SU-DHL-6 (cell line): ENCODE measurements at regions not wholly inside any gene's neighbourhood (a gene's known extent, or its start where the extent isn't known, plus 50 kb on each side); places are given as distances from the start of the nearest gene placed in this dataset.

Experiments
- H2AFZ ChIP-seq: fragments of 200-600 bp; sonication (generic); 2 replicates; pipeline ENCODE4 v1.6.1; 2014; ENCODE audit warnings: low read depth, mild to moderate bottlenecking, moderate library complexity, mixed read lengths, antibody characterized with exemption, low read length; ENCODE audit not compliant: severe bottlenecking
- H3F3A ChIP-seq: fragments of 200-600 bp; shearing (Covaris generic); 2 replicates; pipeline ENCODE4 v1.6.0; 2016; ENCODE audit warnings: antibody characterized with exemption, mild to moderate bottlenecking; ENCODE audit not compliant: insufficient read depth
- H3K27ac ChIP-seq: fragments of 200-600 bp; sonication (generic); 2 replicates; pipeline ENCODE4 v1.5.1; 2016; ENCODE audit warnings: low read depth, mild to moderate bottlenecking, low read length, moderate library complexity, mixed read lengths
- H3K27me3 ChIP-seq: fragments of 200-600 bp; sonication (generic), shearing (Covaris generic); 2 replicates; pipeline ENCODE4 v1.6.0; 2014; ENCODE audit warnings: mild to moderate bottlenecking, low read length
- H3K36me3 ChIP-seq: fragments of 200-600 bp; sonication (generic); 2 replicates; pipeline ENCODE4 v1.6.1; 2014; ENCODE audit warnings: mild to moderate bottlenecking, low read length, mixed read lengths
- H3K4me2 ChIP-seq: fragments of 300-600, 200-600 bp; shearing (Covaris generic), sonication (generic); 2 replicates; pipeline ENCODE4 v1.6.0; 2014; ENCODE audit warnings: low read length, low read depth, mild to moderate bottlenecking; ENCODE audit not compliant: poor library complexity, severe bottlenecking
- H3K4me3 ChIP-seq: fragments of 200-600 bp; sonication (generic); 2 replicates; pipeline ENCODE4 v1.5.1; 2014; ENCODE audit warnings: antibody characterized with exemption, low read length, mild to moderate bottlenecking, mixed read lengths; ENCODE audit not compliant: insufficient read depth, poor library complexity, severe bottlenecking
- H3K79me2 ChIP-seq: fragments of 200-600 bp; sonication (generic); 2 replicates; pipeline ENCODE4 v1.6.1; 2014; ENCODE audit warnings: mild to moderate bottlenecking, low read length, moderate library complexity; ENCODE audit not compliant: insufficient read depth
- H3K9ac ChIP-seq: fragments of 200-600 bp; sonication (generic); 2 replicates; pipeline ENCODE4 v1.7.0; 2014; ENCODE audit warnings: mild to moderate bottlenecking, low read length
- H3K9me2 ChIP-seq: fragments of 200-600 bp; sonication (generic); replicated peaks from 2 replicates; pipeline ENCODE4 v1.6.1; 2014; ENCODE audit warnings: low read length; ENCODE audit not compliant: insufficient read depth
- H3K9me3 ChIP-seq: fragments of 200-600 bp; sonication (generic); 2 replicates; pipeline ENCODE4 v1.6.1; 2014; ENCODE audit warnings: low read length, mixed read lengths; ENCODE audit not compliant: insufficient read depth
- H4K20me1 ChIP-seq: fragments of 200-600 bp; sonication (generic); 2 replicates; pipeline ENCODE4 v1.6.1; 2014; ENCODE audit warnings: low read depth, mild to moderate bottlenecking, antibody characterized with exemption, low read length, moderate library complexity, mixed read lengths
- EZH2phosphoT487 ChIP-seq: fragments of 200-600 bp; sonication (generic), shearing (Covaris generic); conservative IDR thresholded peaks from 2 replicates; pipeline ENCODE4 v1.6.1; 2018; ENCODE audit warnings: mild to moderate bottlenecking, antibody characterized with exemption, low read length, moderate library complexity, mixed read lengths
- TF ChIP-seq, protein P1 (sequence below): fragments of 200-600 bp; sonication (generic); IDR thresholded peaks from one replicate; pipeline ENCODE4 v1.5.1; 2017; ENCODE audit warnings: antibody characterized with exemption, mild to moderate bottlenecking, low read length, moderate library complexity; ENCODE audit not compliant: insufficient read depth, poor library complexity, severe bottlenecking

DNA sequence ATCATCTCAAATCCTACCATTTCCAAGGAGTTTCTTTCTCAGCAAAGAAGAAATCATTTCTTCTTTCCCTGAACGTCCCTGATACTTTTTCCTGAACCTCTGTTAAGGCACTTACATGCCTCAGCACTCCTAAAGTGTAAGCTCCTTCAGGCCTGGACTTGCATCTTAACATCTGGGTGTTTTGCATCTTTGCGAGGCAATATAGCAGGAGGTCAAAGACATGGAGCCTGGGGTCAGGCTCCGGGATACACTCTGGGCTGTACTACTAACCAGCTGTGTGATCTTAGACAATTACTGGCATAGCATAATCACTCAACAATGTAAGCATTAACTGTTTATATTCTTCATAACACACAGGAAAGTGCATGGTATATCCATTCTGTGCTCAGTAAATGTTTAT is 275.5 kb upstream of the BOD1L1 start:
- H3K27me3 ChIP-seq, result no peaks in the 10 kb centered on the region
- no peak overlapping the region for H2AFZ ChIP-seq
- TF ChIP-seq, protein P1, sequence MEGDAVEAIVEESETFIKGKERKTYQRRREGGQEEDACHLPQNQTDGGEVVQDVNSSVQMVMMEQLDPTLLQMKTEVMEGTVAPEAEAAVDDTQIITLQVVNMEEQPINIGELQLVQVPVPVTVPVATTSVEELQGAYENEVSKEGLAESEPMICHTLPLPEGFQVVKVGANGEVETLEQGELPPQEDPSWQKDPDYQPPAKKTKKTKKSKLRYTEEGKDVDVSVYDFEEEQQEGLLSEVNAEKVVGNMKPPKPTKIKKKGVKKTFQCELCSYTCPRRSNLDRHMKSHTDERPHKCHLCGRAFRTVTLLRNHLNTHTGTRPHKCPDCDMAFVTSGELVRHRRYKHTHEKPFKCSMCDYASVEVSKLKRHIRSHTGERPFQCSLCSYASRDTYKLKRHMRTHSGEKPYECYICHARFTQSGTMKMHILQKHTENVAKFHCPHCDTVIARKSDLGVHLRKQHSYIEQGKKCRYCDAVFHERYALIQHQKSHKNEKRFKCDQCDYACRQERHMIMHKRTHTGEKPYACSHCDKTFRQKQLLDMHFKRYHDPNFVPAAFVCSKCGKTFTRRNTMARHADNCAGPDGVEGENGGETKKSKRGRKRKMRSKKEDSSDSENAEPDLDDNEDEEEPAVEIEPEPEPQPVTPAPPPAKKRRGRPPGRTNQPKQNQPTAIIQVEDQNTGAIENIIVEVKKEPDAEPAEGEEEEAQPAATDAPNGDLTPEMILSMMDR, result no peak
- TF ChIP-seq EZH2phosphoT487, result no peak
- no peaks in the 10 kb centered on the region for H3K9me3 ChIP-seq
- no peaks in the 10 kb centered on the region for H3K36me3 ChIP-seq
- H3K4me3 ChIP-seq, result no peak overlapping the region
- H3F3A ChIP-seq, result no peaks in the 10 kb centered on the region
- H3K9ac ChIP-seq, result no peak overlapping the region
- no peaks in the 10 kb centered on the region for H4K20me1 ChIP-seq
- no peaks in the 10 kb centered on the region for H3K79me2 ChIP-seq
- no peak overlapping the region for H3K4me2 ChIP-seq
- H3K27ac ChIP-seq, result no peak overlapping the region
- H3K9me2 ChIP-seq, result no peaks in the 10 kb centered on the region

DNA sequence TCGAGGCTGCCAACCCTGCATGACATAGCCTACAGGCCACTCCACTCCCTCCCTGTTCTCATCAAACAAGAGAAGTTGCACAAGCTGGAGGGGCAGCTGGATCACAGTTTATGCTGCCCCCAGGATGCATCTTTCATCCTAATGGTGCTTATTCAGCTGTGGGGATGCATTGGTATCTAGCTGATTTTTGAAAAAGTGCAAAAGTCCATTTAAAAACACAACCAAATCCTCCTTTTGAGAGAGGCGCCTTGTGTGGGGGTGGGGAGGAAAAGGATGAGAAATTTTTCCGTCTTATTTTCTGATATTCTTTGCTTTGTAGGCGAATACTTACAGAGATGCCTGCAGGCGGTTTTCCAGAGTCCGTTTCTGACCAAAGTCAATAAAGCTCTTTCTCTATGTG is 276.4 kb upstream of the BOD1L1 start:
- no peaks in the 10 kb centered on the region for H3K36me3 ChIP-seq
- no peak overlapping the region for H3K4me3 ChIP-seq
- no peaks in the 10 kb centered on the region for H4K20me1 ChIP-seq
- no peak for TF ChIP-seq EZH2phosphoT487
- TF ChIP-seq, protein P1, result no peak
- no peaks in the 10 kb centered on the region for H3F3A ChIP-seq
- H2AFZ ChIP-seq, result no peak overlapping the region
- no peaks in the 10 kb centered on the region; the same call in 1 of the 2 replicates for H3K9me2 ChIP-seq
- no peak overlapping the region for H3K9ac ChIP-seq
- H3K4me2 ChIP-seq, result no peak overlapping the region
- H3K79me2 ChIP-seq, result no peaks in the 10 kb centered on the region
- no peaks in the 10 kb centered on the region for H3K27me3 ChIP-seq
- no peaks in the 10 kb centered on the region for H3K9me3 ChIP-seq
- no peak overlapping the region for H3K27ac ChIP-seq

DNA sequence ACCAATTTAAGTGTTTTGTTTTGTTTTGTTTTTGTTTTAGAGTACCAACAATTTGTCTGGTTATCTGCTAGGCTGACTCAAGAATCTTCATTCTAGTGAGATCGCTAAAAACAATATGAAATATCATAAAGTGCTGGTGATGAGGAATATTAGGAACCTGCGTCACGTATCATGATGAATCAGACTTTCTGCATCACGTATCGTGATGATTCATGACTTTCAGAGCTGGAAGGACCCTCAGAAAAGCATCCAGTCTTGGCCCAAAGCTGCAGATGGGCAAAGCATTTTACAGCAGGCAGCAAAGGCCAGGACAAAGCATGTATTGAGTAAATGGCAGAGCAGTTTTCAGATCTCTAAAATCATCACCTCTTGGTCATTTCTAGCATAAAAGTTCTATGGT is 278.0 kb upstream of the BOD1L1 start:
- H3K27ac ChIP-seq, result no peak overlapping the region
- no peaks in the 10 kb centered on the region; the same call in 1 of the 2 replicates for H3K9me2 ChIP-seq
- no peak overlapping the region for H2AFZ ChIP-seq
- H3F3A ChIP-seq, result no peaks in the 10 kb centered on the region
- no peak overlapping the region for H3K9ac ChIP-seq
- no peak overlapping the region for H3K4me3 ChIP-seq
- no peaks in the 10 kb centered on the region for H4K20me1 ChIP-seq
- no peak for TF ChIP-seq EZH2phosphoT487
- TF ChIP-seq, protein P1, result no peak
- no peaks in the 10 kb centered on the region for H3K36me3 ChIP-seq
- no peaks in the 10 kb centered on the region for H3K27me3 ChIP-seq
- no peak overlapping the region for H3K4me2 ChIP-seq
- H3K79me2 ChIP-seq, result no peaks in the 10 kb centered on the region
- H3K9me3 ChIP-seq, result no peaks in the 10 kb centered on the region

DNA sequence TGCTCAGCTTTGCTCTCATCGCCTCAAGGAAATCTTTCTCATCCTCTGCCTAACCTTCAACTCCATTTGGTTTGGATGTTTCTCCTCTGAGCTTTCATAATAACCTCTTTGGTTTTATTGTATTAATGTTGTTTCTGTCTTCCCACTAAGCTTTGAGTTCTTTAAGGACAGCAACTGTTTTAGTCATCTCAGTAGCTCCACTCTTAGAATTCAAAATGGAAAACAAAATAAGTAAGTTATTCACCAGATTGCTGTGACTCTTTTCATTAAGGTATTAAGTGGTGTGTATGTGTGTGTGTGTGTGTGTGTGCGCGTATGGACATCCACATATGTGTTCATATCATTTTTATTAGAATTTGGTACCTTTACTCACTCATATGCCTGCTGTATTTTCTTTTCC is 279.2 kb upstream of the BOD1L1 start:
- H3K9ac ChIP-seq, result no peak overlapping the region
- no peak overlapping the region for H3K4me2 ChIP-seq
- H4K20me1 ChIP-seq, result no peaks in the 10 kb centered on the region
- no peak overlapping the region for H2AFZ ChIP-seq
- H3K27ac ChIP-seq, result no peak overlapping the region
- no peaks in the 10 kb centered on the region for H3K27me3 ChIP-seq
- no peak for TF ChIP-seq EZH2phosphoT487
- TF ChIP-seq, protein P1, result no peak
- H3K4me3 ChIP-seq, result no peak overlapping the region
- H3K9me3 ChIP-seq, result no peaks in the 10 kb centered on the region
- no peaks in the 10 kb centered on the region for H3K79me2 ChIP-seq
- H3K9me2 ChIP-seq, result no peaks in the 10 kb centered on the region; the same call in 1 of the 2 replicates
- no peaks in the 10 kb centered on the region for H3F3A ChIP-seq
- H3K36me3 ChIP-seq, result no peaks in the 10 kb centered on the region
